AML-193 (cell line): ENCODE measurements at regions not wholly inside any gene's neighbourhood (a gene's known extent, or its start where the extent isn't known, plus 50 kb on each side); places are given as distances from the start of the nearest gene placed in this dataset.

Experiments used
- DNase-seq, 2 experiments: peaks; one replicate each; lab custom pipeline; 2025; lab: John Stamatoyannopoulos, UW

DNA sequence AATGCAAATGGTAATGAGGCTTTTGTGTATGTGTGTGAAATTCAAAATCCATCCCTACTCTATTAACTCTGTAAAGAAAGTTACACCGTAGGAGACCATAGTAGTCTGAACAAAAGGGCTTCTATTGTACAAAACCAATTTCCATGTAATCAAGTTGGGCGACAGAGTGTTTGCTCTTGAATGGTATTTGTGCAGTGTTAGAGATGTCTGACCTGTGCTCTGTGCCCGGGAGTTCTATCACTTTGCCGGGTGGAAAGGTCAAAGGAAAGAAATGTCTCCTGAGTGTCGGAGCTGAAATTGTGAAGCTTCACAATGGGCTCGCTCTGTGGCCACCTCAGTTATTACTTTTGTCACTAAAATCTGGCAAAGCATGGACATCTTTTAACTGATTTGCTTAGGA is 312.0 kb downstream of the SAMD5 start:
- no peak for DNase-seq

DNA sequence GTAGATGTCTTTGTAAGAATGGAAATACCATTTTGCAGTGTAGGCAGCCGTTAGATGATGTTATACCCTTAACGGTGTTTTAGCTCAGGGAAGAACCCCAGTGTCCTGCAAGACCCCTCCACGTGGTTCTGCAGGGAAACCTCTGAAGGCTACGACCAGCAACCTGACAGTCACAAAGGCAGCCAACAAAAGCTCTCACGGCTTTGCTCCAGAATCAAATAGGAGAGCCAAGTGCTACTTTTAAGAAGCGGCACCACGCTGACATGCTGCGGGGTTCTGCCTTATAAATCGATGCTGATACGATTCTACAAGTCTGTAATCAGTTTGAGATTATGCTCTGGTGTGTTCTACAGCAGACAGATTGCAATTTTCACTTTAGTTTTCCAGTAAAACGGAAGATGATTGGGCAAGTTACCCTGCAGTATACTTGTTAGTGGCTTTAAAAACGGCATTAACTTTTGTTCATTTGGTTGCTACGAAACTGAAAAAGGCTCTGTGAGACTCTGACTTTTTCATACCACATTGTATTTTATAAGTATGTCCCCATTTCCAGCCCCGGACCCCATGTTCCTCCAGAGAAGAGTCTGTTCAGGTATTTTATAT is 312.9 kb downstream of the SAMD5 start:
- no peak for DNase-seq

DNA sequence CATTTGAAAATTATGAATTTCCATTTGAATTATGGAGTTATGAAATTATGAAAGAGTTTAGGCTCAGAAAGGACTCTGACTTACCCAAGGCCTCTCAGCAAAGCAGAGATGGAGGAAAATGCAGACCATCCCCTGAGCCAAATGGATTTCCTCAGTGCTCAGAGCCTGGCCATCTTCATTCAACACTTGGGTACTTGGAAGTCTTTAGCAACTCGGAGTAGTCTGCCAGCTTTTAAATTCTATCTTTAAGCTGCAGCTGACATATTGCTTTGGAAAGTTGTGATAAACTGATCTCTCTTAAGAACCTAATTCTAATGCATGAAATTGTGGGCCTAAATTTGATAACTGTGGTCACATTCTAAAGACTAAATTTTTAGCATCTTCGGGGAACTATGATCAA is 315.4 kb downstream of the SAMD5 start:
- DNase-seq, result no peak

DNA sequence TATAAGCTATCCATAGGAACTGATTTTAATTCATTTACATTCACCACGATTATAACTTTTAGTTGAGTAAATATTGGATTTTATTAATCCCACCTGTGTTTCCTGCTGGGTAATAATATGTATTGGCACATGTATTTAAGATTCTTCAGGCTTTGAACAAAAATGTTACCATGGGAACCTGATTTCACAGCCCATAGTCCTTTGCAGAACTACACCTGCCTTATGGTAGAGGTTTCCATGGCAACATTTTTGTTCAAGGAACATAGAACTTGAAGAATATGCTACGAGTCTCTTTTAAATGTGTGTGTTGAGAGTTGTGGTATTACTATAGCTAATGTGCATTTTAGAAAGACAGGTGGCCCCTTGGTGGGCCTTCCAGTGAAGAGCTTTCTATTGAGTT is 317.4 kb downstream of the SAMD5 start:
- DNase-seq, result no peak

DNA sequence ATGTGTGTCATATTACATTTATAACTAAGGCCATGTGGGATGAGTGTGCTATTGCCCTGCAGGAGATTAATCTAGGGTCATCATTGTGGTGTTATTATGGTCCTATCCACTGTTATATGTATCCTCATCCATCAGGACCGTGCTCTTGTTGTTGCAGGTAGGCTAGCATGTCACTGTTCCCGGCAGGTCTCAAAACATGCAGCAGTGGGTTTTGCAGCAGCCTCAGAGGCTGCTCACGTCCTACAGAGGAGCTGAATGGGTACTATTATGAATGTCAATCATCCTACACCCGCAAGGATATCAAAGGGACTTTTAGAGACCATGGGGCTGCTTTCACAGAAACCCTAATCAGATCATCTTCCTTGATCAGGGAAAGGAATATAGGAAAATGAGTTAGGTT is 318.2 kb downstream of the SAMD5 start:
- no peak for DNase-seq

DNA sequence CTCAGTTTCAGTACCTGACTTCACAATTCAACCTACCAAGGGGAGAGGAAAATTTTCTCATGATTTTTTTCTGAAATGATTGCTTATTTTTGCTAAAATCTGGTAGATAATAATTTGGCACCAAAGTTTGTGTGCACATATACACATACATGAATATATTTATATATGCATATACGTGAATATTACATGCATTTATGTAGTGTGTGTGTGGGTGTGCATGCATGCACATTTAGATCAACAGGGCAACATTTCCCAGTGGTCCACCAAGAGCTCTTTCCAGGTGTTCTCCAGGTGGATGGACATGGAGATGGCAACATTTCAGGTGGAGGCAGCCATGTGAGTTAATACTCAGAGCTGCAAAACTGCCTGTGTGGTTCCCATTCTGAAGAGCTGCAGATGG is 320.9 kb downstream of the SAMD5 start:
- no peak for DNase-seq

DNA sequence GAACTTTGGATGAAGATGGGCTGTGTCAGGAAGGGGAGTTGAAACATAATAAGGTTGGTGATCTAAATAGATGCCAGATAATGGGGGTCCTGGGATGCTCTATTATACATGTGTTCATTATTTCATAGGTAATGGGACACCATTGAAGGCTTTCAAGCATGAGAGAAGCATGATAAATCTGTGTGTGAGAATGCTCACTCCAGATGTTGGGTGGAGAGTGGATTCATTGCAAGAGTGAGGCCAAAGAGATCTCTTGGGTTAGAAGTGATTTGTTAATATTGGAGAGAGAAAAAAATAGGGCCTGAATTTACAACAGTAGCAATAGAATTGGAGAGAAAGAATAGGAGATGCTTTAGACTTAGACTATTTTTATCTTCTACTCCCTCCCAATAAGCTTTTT is 321.3 kb downstream of the SAMD5 start:
- no peak for DNase-seq

DNA sequence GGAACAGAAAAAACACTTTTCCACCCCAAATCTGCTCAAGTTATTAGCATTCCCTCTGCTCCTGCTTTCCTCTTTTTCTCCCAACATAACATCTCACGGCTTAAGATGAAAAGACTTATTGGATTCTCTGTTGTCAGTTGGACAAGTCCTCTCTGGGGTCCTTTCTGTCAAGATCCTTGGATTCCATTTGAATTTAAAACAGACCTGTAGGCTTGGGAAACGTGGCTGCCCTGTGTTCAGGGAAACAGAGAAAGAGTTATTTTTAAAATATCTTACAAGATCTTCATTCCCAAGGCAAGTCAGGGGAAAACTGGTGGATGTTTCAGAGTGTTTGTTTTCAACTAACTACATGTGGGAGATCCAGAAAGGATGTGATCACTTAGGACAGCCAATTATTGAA is 322.9 kb downstream of the SAMD5 start:
- no peak for DNase-seq

DNA sequence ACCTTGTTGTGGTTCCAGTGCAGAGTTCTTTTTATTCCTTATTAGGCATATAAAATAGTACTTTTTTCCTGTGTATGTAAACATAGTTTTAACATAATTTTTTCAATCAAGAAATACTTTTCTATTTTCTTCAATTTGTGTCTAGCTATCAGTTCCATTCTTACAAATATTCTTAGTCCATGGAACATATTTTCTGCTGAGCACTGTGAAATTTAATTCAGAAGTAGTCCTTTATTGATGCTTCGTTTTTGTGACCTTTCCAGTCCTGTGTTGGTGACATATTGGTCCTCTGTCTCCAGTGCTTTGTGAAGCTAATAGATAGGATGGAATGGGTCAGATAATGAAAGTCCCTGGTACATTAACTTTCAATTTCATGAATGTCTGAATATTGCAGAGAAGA is 325.1 kb downstream of the SAMD5 start:
- DNase-seq, result no peak

DNA sequence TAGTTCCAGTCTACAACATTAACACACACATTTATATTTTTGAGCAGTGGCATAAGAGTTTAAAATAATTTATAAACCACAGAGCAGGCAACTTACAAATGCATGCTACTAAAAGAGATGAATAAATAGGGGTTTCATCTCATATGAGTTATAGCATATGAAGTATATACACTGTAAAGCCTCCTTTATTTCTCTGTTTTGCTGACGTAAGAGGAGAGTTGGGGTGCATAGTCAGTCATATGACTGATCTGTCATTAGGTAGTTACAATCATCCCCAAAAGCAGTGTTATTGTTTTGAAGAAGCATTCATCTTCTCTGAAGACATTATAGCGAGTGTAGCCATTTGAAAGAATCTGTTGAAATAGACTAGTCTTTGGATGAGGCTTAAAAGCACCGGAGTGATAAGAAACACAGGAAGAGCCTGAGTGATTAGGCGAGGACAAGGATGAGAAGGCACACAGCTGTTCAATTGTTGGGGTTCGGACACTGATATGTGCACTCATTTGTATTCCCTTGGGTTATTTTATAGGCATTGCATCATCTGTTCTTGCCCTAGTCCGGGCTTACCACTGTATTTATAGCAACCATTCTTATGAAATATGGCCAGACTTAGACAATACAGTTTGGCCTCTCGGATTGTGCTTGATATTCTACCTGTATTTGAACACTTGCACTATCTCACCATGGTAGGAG is 325.7 kb downstream of the SAMD5 start:
- no peak for DNase-seq

DNA sequence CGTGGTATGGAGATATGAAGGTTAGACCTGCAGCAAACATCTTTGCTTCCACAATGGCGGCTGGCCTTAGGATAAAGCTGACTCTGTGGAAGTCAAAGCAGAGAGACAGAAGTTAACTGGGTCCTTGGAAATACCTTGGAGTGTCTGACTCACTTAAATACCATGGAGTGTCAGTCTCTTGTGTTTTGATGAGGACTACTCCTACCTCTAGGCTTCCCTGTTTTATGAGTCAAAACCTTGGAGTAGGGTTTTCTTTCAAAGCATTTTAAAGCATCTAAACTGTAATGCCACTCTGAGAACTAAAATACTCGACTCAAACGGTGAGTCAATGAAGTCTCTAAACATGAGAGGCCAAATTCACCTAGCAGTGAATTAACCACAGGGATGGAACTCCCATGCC is 329.1 kb downstream of the SAMD5 start:
- no peak for DNase-seq

DNA sequence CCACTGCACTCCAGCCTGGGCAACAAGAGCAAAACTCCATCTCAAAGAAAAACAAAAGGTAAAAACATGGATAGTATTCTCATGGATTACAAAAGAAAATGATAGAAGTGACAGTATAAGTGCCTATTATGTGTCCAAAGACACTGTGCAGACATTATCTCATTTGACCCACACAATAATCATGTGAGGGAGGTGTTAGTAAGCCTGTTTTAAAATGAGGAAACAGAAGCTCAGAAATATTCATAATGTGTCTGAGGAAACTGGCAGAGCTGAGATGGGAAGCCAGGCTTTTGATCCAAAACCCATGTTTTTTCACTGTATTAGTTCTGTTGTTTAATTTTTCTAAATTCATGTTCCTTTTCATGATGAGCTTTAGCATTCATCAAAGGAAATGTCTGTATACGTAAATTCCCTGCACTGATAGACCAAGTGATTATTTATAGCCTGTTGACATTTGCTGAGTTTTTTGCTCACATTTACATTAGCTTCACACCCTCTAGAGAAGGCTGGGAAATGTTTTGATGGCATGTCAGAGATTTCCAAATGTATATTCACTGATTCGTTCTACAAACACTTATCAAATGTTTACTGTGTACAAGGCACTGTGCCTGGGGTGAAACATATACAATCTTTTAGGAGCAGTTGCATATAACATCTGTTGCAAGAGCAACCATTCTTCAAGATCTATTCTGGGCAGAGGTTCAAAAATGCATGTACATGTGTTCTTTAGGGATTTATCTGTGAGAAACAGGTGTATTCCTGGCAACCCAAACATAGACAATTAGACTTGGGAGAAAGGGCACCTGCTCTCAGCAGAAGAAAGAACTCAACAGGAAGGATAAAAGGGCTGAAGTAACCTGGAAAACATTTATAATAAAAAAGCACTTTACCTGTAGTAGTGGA is 331.5 kb downstream of the SAMD5 start:
- DNase-seq, result no peak

DNA sequence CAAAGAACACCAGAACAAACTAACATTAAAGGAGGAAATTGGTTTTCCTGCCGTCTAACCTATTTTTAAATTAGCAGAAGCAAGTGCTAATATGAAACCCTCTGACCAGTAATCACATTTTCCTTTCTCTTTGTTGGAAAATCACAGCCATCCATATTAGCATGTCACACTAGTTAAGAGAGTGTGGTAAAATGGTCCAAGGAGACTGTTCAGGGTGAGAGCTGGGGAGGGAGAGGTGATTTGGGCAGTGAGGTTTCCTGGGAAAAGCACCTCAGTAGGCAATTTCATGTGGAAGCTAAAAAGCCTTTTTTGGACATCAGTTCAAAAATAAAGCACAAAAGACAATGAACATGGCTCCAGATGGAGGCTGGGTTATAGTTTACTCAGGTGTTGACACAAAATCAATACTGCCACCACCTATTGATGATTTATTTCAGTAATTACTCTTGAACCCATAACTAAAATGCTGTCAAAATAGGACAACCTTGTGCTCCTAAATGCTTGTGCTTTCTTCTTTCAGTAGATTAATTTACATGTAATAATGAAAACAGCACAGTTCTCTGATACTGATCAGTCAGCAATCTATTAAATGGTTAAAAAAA is 333.2 kb downstream of the SAMD5 start:
- no peak for DNase-seq

DNA sequence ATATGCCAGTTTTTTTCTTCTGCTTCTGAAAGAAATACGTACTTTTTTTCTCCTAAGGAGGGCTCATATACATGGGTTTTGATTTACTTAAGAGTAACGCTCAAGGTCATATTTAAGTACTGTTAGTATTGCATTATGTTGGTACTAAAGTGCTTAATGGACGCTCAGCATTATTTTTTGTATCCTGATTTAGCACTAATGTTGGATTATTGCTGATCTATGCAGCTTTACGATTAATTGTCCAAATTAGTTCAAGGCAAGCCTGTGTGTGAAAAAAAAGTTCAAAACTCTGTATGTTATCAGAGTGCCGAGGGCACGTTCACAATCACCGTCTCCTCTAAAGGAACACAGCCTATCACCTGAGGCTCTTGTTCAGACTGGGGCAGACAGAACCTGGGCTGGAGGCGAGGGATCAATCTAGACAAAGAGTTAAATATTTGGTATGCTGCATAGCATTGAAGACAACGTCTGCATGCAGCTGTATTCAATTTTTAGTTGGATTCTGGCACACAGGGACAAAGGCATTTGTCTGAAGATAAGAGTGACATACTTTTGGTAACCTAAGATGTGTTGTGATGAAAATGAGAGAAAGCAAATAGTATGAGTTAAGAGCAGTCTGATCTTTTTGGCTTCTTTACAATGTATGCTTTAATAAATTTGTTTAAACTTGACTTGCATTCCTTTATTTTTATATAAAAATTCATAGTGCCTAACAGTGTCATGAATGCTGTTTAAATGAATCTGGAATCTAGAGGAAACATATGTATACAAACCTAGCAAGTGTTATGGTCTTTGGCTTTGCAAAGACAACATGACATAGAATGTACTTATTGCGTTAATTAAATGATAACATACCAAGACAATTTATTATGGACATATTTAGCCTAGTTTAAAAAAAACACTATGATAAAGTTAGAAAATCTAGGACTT is 341.2 kb downstream of the SAMD5 start:
- DNase-seq, result no peak

DNA sequence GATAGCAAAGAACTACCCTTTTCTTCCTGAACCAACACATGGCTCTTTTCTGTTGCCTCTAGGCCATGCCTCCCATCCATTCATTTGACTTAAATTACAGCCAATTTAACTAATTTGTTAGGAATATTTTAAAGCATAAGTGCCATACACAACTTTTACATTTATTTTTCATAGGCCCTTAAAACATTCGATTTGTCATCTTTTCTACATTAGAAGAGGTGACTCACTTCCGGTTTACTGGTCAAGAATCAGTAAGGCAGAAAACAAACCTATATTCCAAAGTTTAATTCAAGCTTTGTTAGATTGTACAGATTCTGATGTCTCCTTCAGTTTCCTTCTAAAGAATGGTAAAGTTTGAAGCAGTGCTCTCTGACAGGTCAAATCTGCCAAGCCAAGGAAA is 344.3 kb downstream of the SAMD5 start:
- DNase-seq, result no peak

DNA sequence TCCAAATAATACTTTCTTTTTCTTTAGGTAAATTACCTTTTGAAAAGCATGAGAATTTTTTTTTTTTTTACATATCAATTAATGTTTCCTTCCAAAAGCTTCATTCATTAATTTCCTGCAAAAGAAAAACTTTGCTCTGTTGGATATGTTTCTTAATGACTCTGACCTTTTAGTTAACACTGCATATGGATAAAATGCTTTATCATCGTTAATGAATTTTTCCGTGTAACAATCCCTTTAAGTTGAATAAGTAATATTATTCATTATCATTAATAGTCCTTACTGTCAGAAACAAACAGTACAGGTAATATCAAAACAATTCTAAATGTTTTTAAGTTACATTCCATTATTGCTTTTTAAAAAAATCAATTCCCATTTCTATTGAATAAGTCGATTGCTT is 345.1 kb downstream of the SAMD5 start:
- no peak for DNase-seq

DNA sequence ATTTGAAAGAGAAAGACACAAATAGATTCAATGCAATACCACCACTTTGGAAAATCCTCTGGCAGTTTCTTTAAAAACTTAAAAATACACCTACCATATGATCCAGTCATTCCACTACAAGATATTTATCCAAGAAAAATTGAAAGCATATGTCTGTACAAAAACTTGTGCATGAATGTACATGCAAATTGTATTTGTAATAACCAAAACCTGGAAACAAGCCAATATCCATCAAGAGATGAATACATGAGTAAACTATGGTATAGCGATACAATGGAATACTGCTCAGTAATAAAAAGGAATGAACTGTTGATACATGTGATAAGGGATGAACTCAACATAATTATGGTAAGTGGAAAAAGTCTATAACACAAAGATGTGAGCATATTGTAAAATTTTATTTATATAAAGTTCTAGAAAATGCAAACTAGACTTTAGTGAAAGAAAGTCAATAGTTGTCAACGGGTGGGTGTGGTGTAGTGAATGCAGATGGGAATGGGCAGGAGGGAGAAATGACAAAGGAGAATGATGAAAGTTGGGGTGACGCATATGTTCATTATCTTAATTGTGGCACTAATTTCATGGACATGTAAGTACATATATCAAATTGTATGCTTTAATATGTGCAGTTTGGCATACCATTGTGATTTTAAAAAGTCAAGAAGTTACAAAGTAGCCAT is 347.5 kb downstream of the SAMD5 start:
- no peak for DNase-seq

DNA sequence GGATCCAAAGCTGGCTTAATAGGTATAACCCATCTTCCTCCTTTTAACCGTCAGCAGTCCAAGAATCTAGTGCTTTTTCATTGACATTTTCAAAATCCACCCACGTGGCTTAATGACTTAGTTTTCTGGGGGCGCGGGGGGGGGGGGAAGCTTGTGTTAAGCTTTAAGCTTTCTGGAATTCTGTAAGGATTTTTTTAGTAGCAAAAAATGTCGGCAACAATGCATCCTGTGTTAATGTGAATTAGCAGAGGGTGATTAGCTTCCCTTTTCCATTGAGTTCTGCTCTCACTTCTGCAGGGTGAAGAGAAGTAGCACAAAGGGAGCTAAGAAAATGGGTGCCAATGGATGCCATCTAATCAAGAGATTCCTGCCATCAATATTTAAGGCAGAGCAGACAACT is 348.2 kb downstream of the SAMD5 start:
- DNase-seq, result no peak

DNA sequence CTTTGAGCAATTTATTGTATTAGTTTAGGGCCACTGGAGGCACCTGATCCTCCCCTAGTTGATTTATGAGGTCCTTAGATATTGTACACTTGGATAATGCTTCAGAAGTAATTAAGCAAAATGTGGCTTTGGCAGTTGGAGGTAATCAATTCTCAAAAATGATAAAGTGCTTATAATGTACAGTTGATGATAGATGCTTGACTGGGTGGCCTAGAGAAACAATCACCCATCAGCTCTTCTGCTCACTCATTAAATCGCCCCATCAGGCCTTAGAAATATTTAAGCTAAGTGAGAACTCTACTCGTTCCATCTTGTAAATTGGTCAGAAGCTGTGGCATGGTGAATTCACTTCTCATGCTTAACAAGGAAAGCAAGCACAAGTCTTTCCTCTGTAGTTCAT is 349.9 kb downstream of the SAMD5 start:
- DNase-seq, result no peak

DNA sequence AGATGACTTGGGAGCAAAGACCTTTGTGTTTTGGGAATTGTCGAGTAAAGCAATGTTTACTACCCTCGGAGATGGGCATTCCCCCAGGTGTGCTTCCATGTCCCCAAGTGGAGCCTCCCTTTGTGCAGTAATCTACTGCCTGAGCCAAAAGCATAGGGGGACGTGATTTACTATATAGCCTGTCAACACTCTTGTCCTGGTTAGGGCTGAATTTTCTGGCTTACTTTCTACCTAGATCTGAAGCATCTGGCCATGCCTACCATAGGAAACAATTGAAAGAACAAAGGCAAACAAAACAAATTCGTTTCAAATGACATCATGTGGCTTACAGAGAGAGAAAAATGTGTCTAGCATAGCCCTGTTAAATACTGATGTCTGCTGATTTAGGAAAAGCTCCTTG is 350.6 kb downstream of the SAMD5 start:
- DNase-seq, result no peak

DNA sequence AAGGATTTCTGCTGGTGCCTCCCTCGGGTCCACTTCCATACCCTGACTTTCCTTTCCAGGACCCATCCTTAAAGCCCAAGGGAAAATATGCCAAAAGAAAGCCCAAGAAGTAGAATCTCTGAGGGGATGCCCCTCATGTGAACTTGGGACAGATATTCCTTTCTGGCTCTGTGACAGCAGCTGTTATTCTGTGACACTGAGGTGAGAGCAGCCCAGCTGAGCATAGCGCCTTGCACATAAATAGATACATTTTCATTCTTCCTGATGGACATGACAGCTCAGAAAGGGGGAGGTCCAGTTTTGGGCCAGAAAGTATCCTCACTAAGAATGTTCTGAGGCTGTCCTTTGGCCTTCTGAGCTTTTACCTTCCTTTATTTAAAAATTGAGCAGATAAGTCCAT is 353.2 kb downstream of the SAMD5 start:
- DNase-seq, result no peak
